GM13977 (cell line): ENCODE measurements at regions not wholly inside any gene's neighbourhood (a gene's known extent, or its start where the extent isn't known, plus 50 kb on each side); places are given as distances from the start of the nearest gene placed in this dataset.

Source experiments
- DNase-seq: peaks from one replicate; pipeline ENCODE4 v3.0.0; 2012; ENCODE audit warnings: low spot score
- in situ Hi-C: fragments of 300-500 bp; cut with MboI; formaldehyde crosslinking; loops from one replicate; pipeline ENCODE4 v1.12.0; 2022; ENCODE audit warnings: low sequenced_read_pairs, low pct_unique_long_range_greater_than_20kb, mixed read lengths, inconsistent platforms; ENCODE audit not compliant: unreplicated experiment
- TF ChIP-seq, protein P1 (sequence below): IDR thresholded peaks from 2 replicates; pipeline ENCODE4 v1.5.1; 2012; ENCODE audit warnings: mild to moderate bottlenecking, control low read depth; ENCODE audit not compliant: insufficient read depth; ENCODE audit errors: extremely low read depth, missing control alignments

GRCh38 chr7:82685214-82685613 is 241.6 kb upstream of the CACNA2D1 start:
- no peak for DNase-seq
- in situ Hi-C loops, result no loop called here
- TF ChIP-seq, protein P1, sequence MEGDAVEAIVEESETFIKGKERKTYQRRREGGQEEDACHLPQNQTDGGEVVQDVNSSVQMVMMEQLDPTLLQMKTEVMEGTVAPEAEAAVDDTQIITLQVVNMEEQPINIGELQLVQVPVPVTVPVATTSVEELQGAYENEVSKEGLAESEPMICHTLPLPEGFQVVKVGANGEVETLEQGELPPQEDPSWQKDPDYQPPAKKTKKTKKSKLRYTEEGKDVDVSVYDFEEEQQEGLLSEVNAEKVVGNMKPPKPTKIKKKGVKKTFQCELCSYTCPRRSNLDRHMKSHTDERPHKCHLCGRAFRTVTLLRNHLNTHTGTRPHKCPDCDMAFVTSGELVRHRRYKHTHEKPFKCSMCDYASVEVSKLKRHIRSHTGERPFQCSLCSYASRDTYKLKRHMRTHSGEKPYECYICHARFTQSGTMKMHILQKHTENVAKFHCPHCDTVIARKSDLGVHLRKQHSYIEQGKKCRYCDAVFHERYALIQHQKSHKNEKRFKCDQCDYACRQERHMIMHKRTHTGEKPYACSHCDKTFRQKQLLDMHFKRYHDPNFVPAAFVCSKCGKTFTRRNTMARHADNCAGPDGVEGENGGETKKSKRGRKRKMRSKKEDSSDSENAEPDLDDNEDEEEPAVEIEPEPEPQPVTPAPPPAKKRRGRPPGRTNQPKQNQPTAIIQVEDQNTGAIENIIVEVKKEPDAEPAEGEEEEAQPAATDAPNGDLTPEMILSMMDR, result no peak

- in situ Hi-C loops, result no loop called here
- no peak for DNase-seq
- TF ChIP-seq, protein P1, result no peak
These were observed 235.1 kb upstream of the CACNA2D1 start for GRCh38 chr7:82678716-82679115.

GRCh38 chr7:82678259-82678658 is 234.7 kb upstream of the CACNA2D1 start:
- no peak for DNase-seq
- in situ Hi-C loops, result no loop called here
- TF ChIP-seq, protein P1, result no peak

- in situ Hi-C loops, result no loop called here
- no peak for DNase-seq
- TF ChIP-seq, protein P1, result no peak
These were observed 233.9 kb upstream of the CACNA2D1 start for GRCh38 chr7:82677493-82677892.

DNA sequence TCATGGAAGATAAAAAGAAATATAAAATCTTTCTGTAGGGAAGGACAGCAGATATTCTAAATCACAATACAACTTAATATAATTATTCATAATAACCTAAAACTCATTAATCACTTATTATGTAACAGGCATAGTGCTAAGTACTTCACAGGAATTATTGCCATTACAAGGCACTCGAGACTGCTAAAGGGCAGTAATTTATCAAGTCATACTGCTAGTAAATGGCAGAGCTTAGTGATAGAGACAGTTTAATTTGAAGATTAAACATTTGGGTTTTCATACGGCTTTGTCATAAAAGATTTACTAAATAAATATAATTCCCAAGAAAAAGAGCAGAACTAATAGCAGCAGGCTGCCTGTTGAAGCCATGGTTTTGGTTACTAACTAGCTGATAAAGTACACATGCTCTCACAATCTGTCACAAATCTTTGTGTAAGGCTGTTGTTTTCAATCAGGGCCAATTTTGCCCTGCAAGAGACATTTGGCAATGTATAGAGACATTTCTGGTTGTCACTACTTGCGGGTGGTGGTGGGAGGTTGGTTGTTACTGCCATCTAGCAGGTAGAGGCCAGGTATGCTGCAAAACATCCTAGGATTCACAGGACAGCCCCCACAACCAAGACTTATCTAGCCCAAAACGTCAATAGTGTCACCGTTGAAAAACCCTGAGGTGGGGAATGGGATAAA is 233.3 kb upstream of the CACNA2D1 start:
- TF ChIP-seq, protein P1, result no peak
- in situ Hi-C loops, result no loop called here
- no peak for DNase-seq

GRCh38 chr7:82675396-82675795 is 231.8 kb upstream of the CACNA2D1 start:
- TF ChIP-seq, protein P1, result no peak
- in situ Hi-C loops, result no loop called here
- no peak for DNase-seq

DNA sequence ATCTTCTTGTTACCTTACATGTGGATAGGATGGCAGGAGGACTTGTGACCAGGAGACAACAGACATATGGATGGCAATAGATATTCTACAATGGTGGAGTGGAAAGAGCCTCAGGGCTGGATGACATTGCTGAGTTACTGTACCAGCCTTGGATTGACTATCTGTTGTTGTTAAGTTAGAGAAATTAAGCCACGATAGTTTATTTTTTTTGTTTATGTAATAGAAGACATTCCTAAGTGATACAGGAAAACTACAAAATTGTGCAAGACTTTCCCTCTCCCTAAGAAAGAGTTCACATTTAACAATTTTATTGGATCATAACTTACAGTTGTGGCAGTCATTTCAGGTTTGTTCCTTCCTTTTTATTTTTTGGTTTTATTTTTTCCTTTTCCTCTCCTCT is 230.7 kb upstream of the CACNA2D1 start:
- DNase-seq, result no peak
- in situ Hi-C loops, result no loop called here
- TF ChIP-seq, protein P1, result no peak
